Adrenal gland (tissue), 9 donors: ENCODE measurements at regions not wholly inside any gene's neighbourhood (a gene's known extent, or its start where the extent isn't known, plus 50 kb on each side); places are given as distances from the start of the nearest gene placed in this dataset.

ENCODE experiments used
- DNase-seq, 7 donors: peaks; one replicate each; pipeline ENCODE4 v3.0.0-alpha.2; 2019 to 2020
- H3K27ac ChIP-seq, 5 donors: fragments of 200-600 bp; sonication (generic) in 4 of 5; 1 replicate in 3 of 5; 2 replicates in 2 of 5; pipeline versions ENCODE4 v1.5.1 to v1.8.0; 2016 to 2020; ENCODE audit warnings: mild to moderate bottlenecking in 1 of 5
- H3K27me3 ChIP-seq: fragments of 200-600 bp; 2 replicates; pipeline ENCODE4 v1.8.0; 2021
- H3K36me3 ChIP-seq, 2 donors: fragments of 200-600 bp; replicated peaks in 1 of 2; 1 replicate in 1 of 2; 2 replicates in 1 of 2; pipeline versions ENCODE4 v1.5.1 to v1.8.0; 2018 to 2022
- H3K4me1 ChIP-seq, 2 donors: fragments of 200-600 bp; replicated peaks in 1 of 2; 1 replicate in 1 of 2; 2 replicates in 1 of 2; pipeline versions ENCODE4 v1.5.1 to v1.8.0; 2018 to 2021
- H3K4me3 ChIP-seq, 4 donors: fragments of 200-600 bp; sonication (generic) in 3 of 4; one replicate each; pipeline ENCODE4 v1.5.1; 2016 to 2018
- H3K9me3 ChIP-seq, 3 donors: fragments of 200-600 bp; sonication (generic) in 1 of 3; replicated peaks in 1 of 3; 1 replicate in 2 of 3; 2 replicates in 1 of 3; pipeline versions ENCODE4 v1.5.1 to v1.8.0; 2016 to 2021
- CTCF ChIP-seq, 6 experiments: fragments of 450-650 bp in 4 of 6; fragments of 200-600 bp in 2 of 6; sonication (generic) in 1 of 6; IDR thresholded peaks; 1 replicate in 5 of 6; 2 replicates in 1 of 6; pipeline versions ENCODE4 v1.5.1 to v1.8.0; 2016 to 2021; ENCODE audit warnings: antibody characterized with exemption in 6 of 6, mild to moderate bottlenecking in 2 of 6, moderate library complexity in 1 of 6
- POLR2A ChIP-seq, 2 donors: fragments of 450-650 bp; IDR thresholded peaks; one replicate each; pipeline ENCODE4 v1.6.1; 2017; ENCODE audit warnings: antibody characterized with exemption in 2 of 2, mild to moderate bottlenecking in 2 of 2, moderate library complexity in 1 of 2
- WGBS, 4 donors: extraction: QIAGEN DNeasy Blood & Tissue Kit in 2 of 4; methylation state at CpG; one replicate each; pipeline versions ENCODE4 v1.1.5 to v1.1.7; 2013 to 2017; 5-methylcytosine and 5-hydroxymethylcytosine counted together
- intact Hi-C, 2 donors: fragments of 100-400 bp; cut with DNase I; formaldehyde crosslinking; loops; one replicate each; pipeline versions ENCODE4 v1.14.1 to v1.15.0; 2022 to 2023
- donor health status: healthy with polysubstance abuse.
- donor health status: Bipolar disorder and iron deficiency.
- donor health status: DM: yes; HTN: yes; CAD: no.
- donor health status: DM: no; HTN: no; CAD: no.
- donor health status: DM: no; HTN: no; CAD: no.

GRCh38 chr9:124185413-124185812, 72.3 kb upstream of the NEK6 start:
- Histone ChIP-seq H3K27me3 (peaks cover 9% of the 10 kb centered on the region), H3K27ac (no peak overlapping the region), H3K4me3 (no peak overlapping the region), H3K36me3 (no peaks in the 10 kb centered on the region), H3K9me3 (no peaks in the 10 kb centered on the region), H3K4me1 (no peaks in the 10 kb centered on the region)
- no peak for DNase-seq
- 82 to 87% (median 83%) methylated on average over 5 of the region's 5 CpGs for WGBS, 4 donors
- intact Hi-C loops: no loop called here
- TF ChIP-seq POLR2A (IDR thresholded peaks at IDR 0.05) (no peak), CTCF (IDR thresholded peaks at IDR 0.05) (no peak)

- TF ChIP-seq CTCF (IDR thresholded peaks at IDR 0.05) (no peak), POLR2A (IDR thresholded peaks at IDR 0.05) (no peak)
Observed at GRCh38 chr9:124187311-124187710, 70.4 kb upstream of the NEK6 start.

GRCh38 chr9:124188331-124189110, 69.2 kb upstream of the NEK6 start:
- Histone ChIP-seq H3K4me1 (no peaks in the 10 kb centered on the region), H3K27me3 (peaks cover 9% of the 10 kb centered on the region), H3K36me3 (no peaks in the 10 kb centered on the region), H3K27ac (no peak overlapping the region), H3K9me3 (no peaks in the 10 kb centered on the region), H3K4me3 (no peak overlapping the region)
- intact Hi-C loops: no loop called here
- TF ChIP-seq CTCF (IDR thresholded peaks at IDR 0.05) (no peak), POLR2A (IDR thresholded peaks at IDR 0.05) (no peak)
- DNase-seq: peak in 1 of 7 donors; percentile 5
- WGBS, 4 donors: 66 to 83% (median 80%) methylated on average over 2 to 3 of the region's 3 CpGs

More at GRCh38 chr9:124187311-124187710, 70.4 kb upstream of the NEK6 start:
- Histone ChIP-seq H3K9me3 (no peaks in the 10 kb centered on the region), H3K27ac (no peak overlapping the region), H3K4me1 (no peaks in the 10 kb centered on the region), H3K4me3 (no peak overlapping the region), H3K36me3 (no peaks in the 10 kb centered on the region), H3K27me3 (peaks cover 9% of the 10 kb centered on the region)
- WGBS, 4 donors: 33 to 62% (median 59%) methylated on average over 3 of the region's 3 CpGs
- intact Hi-C loops: no loop called here
- DNase-seq: no peak

GRCh38 chr9:124190761-124191160, 67.0 kb upstream of the NEK6 start:
- Histone ChIP-seq H3K36me3 (no peaks in the 10 kb centered on the region), H3K4me1 (no peaks in the 10 kb centered on the region), H3K4me3 (no peak overlapping the region), H3K27me3 (peaks cover 5% of the 10 kb centered on the region), H3K27ac (no peak overlapping the region), H3K9me3 (no peaks in the 10 kb centered on the region)
- 80 to 84% (median 82%) methylated on average over 10 of the region's 10 CpGs for WGBS, 4 donors
- DNase-seq: peak in 2 of 7 donors; percentile 8 to 49
- no peak for TF ChIP-seq CTCF (IDR thresholded peaks at IDR 0.05)
- TF ChIP-seq POLR2A (IDR thresholded peaks at IDR 0.05): no peak
- intact Hi-C loops: no loop called here
